Neural progenitor cell (in vitro differentiated cells): ENCODE measurements at regions not wholly inside any gene's neighbourhood (a gene's known extent, or its start where the extent isn't known, plus 50 kb on each side); places are given as distances from the start of the nearest gene placed in this dataset.

ENCODE experiments used
- DNase-seq: peaks from one replicate; pipeline ENCODE4 v3.0.0-alpha.2; 2016; ENCODE audit warnings: low spot score
- H2AFZ ChIP-seq: fragments of 200-600 bp; sonication (generic); replicated peaks from 2 replicates; pipeline ENCODE4 v1.6.1; 2016; ENCODE audit warnings: antibody characterized with exemption
- H3F3A ChIP-seq: fragments of 200-600 bp; sonication (generic); 2 replicates; pipeline ENCODE4 v1.6.1; 2016; ENCODE audit warnings: antibody characterized with exemption, low read depth
- H3K27ac ChIP-seq: fragments of 200-600 bp; sonication (generic); 2 replicates; pipeline ENCODE4 v1.5.1; 2016; ENCODE audit warnings: mild to moderate bottlenecking
- H3K27me3 ChIP-seq: fragments of 200-600 bp; sonication (generic); 2 replicates; pipeline ENCODE4 v1.6.1; 2016; ENCODE audit warnings: mild to moderate bottlenecking, moderate library complexity
- H3K36me3 ChIP-seq: fragments of 200-600 bp; sonication (generic); 2 replicates; pipeline ENCODE4 v1.5.1; 2016
- H3K4me1 ChIP-seq: fragments of 200-600 bp; sonication (generic); 2 replicates; pipeline ENCODE4 v1.6.1; 2016; ENCODE audit warnings: mixed run types
- H3K4me2 ChIP-seq: fragments of 200-600 bp; sonication (generic); 2 replicates; pipeline ENCODE4 v1.6.1; 2016
- H3K4me3 ChIP-seq: fragments of 200-600 bp; sonication (generic); 2 replicates; pipeline ENCODE4 v1.5.1; 2016
- H3K79me2 ChIP-seq: fragments of 200-600 bp; sonication (generic); 2 replicates; pipeline ENCODE4 v1.6.1; 2016; ENCODE audit warnings: low read depth
- H3K9ac ChIP-seq: fragments of 200-600 bp; sonication (generic); 2 replicates; pipeline ENCODE4 v1.6.1; 2016
- H3K9me3 ChIP-seq: fragments of 200-600 bp; sonication (generic); 2 replicates; pipeline ENCODE4 v1.5.1; 2016; ENCODE audit warnings: low read depth
- H4K20me1 ChIP-seq: fragments of 200-600 bp; sonication (generic); 2 replicates; pipeline ENCODE4 v1.6.1; 2016; ENCODE audit warnings: low read depth
- H3K27ac Mint-ChIP-seq: 3 replicates; pipeline ENCODE4 v1.8.0; 2021; ENCODE audit warnings: mixed read lengths
- H3K27me3 Mint-ChIP-seq: 2 replicates; pipeline ENCODE4 v1.8.0; 2022; ENCODE audit warnings: low read depth, mild to moderate bottlenecking, inconsistent platforms, moderate library complexity, mixed read lengths; ENCODE audit not compliant: insufficient read depth
- H3K36me3 Mint-ChIP-seq: 3 replicates; pipeline ENCODE4 v1.8.0; 2021; ENCODE audit warnings: mixed read lengths
- H3K4me1 Mint-ChIP-seq: 3 replicates; pipeline ENCODE4 v1.8.0; 2021; ENCODE audit warnings: mixed read lengths
- H3K4me3 Mint-ChIP-seq: 3 replicates; pipeline ENCODE4 v1.8.0; 2021; ENCODE audit warnings: mild to moderate bottlenecking, moderate library complexity, mixed read lengths
- H3K9me3 Mint-ChIP-seq: 3 replicates; pipeline ENCODE4 v1.8.0; 2020; ENCODE audit warnings: mixed read lengths
- CTCF ChIP-seq: fragments of 200-600 bp; sonication (generic); IDR thresholded peaks from 2 replicates; pipeline ENCODE4 v1.5.1; 2017; ENCODE audit warnings: antibody characterized with exemption, mild to moderate bottlenecking
- EZH2 ChIP-seq: fragments of 200-600 bp; sonication (generic); IDR thresholded peaks from 2 replicates; pipeline ENCODE4 v1.6.1; 2017; ENCODE audit warnings: antibody characterized with exemption, mild to moderate bottlenecking, moderate library complexity
- EZH2phosphoT487 ChIP-seq: fragments of 200-600 bp; sonication (generic); IDR thresholded peaks from 2 replicates; pipeline ENCODE4 v1.6.1; 2017; ENCODE audit warnings: antibody characterized with exemption

- H3K36me3 ChIP-seq, result no peaks in the 10 kb centered on the region
- no peak overlapping the region for H3K27ac Mint-ChIP-seq
- no peak overlapping the region for H3K9ac ChIP-seq
- H2AFZ ChIP-seq, result no peak overlapping the region
- no peaks in the 10 kb centered on the region for H3K36me3 Mint-ChIP-seq
- H3K27ac ChIP-seq, result no peak overlapping the region
- no peak overlapping the region for H3K4me3 ChIP-seq
- H3K4me1 ChIP-seq, result no peaks in the 10 kb centered on the region
- no peaks in the 10 kb centered on the region for H3K4me1 Mint-ChIP-seq
- H3K27me3 ChIP-seq, result no peaks in the 10 kb centered on the region
- H3K27me3 Mint-ChIP-seq, result no peaks in the 10 kb centered on the region
- no peak overlapping the region for H3K4me3 Mint-ChIP-seq
- H3F3A ChIP-seq, result no peaks in the 10 kb centered on the region
- no peak overlapping the region for H3K4me2 ChIP-seq
- no peak for TF ChIP-seq EZH2
- no peak for TF ChIP-seq EZH2phosphoT487
- no peak for TF ChIP-seq CTCF
- H3K9me3 ChIP-seq, result no peaks in the 10 kb centered on the region
- no peaks in the 10 kb centered on the region for H3K79me2 ChIP-seq
- H3K9me3 Mint-ChIP-seq, result peaks cover 4% of the 10 kb centered on the region
- no peaks in the 10 kb centered on the region for H4K20me1 ChIP-seq
- DNase-seq, result no peak
These were observed 1233.3 kb upstream of the PABPC4L start for GRCh38 chr4:135434936-135435335.

GRCh38 chr4:135429528-135429927 is 1227.9 kb upstream of the PABPC4L start:
- no peaks in the 10 kb centered on the region for H3K36me3 ChIP-seq

GRCh38 chr4:135418353-135418752 is 1216.8 kb upstream of the PABPC4L start:
- no peak for TF ChIP-seq EZH2phosphoT487
- no peak for TF ChIP-seq EZH2
- TF ChIP-seq CTCF, result peak; percentile 59
- Histone ChIP-seq H3K36me3 (no peaks in the 10 kb centered on the region), H3K4me3 (no peak overlapping the region), H3K9me3 (no peaks in the 10 kb centered on the region), H4K20me1 (no peaks in the 10 kb centered on the region), H3K27ac (no peak overlapping the region), H3K4me1 (no peaks in the 10 kb centered on the region), H3K79me2 (no peaks in the 10 kb centered on the region), H3K4me2 (no peak overlapping the region), H3F3A (no peaks in the 10 kb centered on the region), H2AFZ (no peak overlapping the region), H3K27me3 (no peaks in the 10 kb centered on the region), H3K9ac (no peak overlapping the region)
- DNase-seq, result peak; percentile 26
- H3K4me3 Mint-ChIP-seq, result no peak overlapping the region
- H3K9me3 Mint-ChIP-seq, result no peaks in the 10 kb centered on the region
- no peaks in the 10 kb centered on the region for H3K36me3 Mint-ChIP-seq
- H3K4me1 Mint-ChIP-seq, result no peaks in the 10 kb centered on the region
- no peaks in the 10 kb centered on the region for H3K27me3 Mint-ChIP-seq
- H3K27ac Mint-ChIP-seq, result no peak overlapping the region

More at GRCh38 chr4:135429528-135429927, 1227.9 kb upstream of the PABPC4L start:
- Histone ChIP-seq H3K79me2 (no peaks in the 10 kb centered on the region), H3K4me2 (no peak overlapping the region), H3K9ac (no peak overlapping the region), H2AFZ (no peak overlapping the region), H3K27ac (no peak overlapping the region), H3K27me3 (no peaks in the 10 kb centered on the region), H3K9me3 (no peaks in the 10 kb centered on the region), H3K4me3 (no peak overlapping the region), H3F3A (no peaks in the 10 kb centered on the region), H4K20me1 (no peaks in the 10 kb centered on the region), H3K4me1 (no peaks in the 10 kb centered on the region)
- Mint-ChIP-seq H3K4me1 (no peaks in the 10 kb centered on the region), H3K27me3 (no peaks in the 10 kb centered on the region), H3K4me3 (no peak overlapping the region), H3K27ac (no peak overlapping the region), H3K9me3 (no peaks in the 10 kb centered on the region), H3K36me3 (no peaks in the 10 kb centered on the region)
- DNase-seq, result no peak
- no peak for TF ChIP-seq EZH2phosphoT487
- no peak for TF ChIP-seq EZH2
- TF ChIP-seq CTCF, result no peak

GRCh38 chr4:135412213-135412612 is 1210.6 kb upstream of the PABPC4L start:
- Mint-ChIP-seq H3K9me3 (peaks cover 4% of the 10 kb centered on the region), H3K4me3 (no peak overlapping the region), H3K27ac (no peak overlapping the region), H3K4me1 (no peaks in the 10 kb centered on the region), H3K36me3 (no peaks in the 10 kb centered on the region), H3K27me3 (no peaks in the 10 kb centered on the region)
- no peak overlapping the region for H3K4me3 ChIP-seq
- H3K27ac ChIP-seq, result no peak overlapping the region
- no peaks in the 10 kb centered on the region for H4K20me1 ChIP-seq
- no peak overlapping the region for H3K4me2 ChIP-seq
- H3K9me3 ChIP-seq, result no peaks in the 10 kb centered on the region
- H3F3A ChIP-seq, result no peaks in the 10 kb centered on the region
- H3K4me1 ChIP-seq, result no peaks in the 10 kb centered on the region
- no peak for DNase-seq
- no peaks in the 10 kb centered on the region for H3K79me2 ChIP-seq
- H3K27me3 ChIP-seq, result no peaks in the 10 kb centered on the region
- TF ChIP-seq EZH2phosphoT487, result no peak
- TF ChIP-seq CTCF, result no peak
- no peak for TF ChIP-seq EZH2
- no peak overlapping the region for H2AFZ ChIP-seq
- no peaks in the 10 kb centered on the region for H3K36me3 ChIP-seq
- no peak overlapping the region for H3K9ac ChIP-seq
